ENCODE measurements at regions not wholly inside any gene's neighbourhood (a gene's known extent, or its start where the extent isn't known, plus 50 kb on each side); places are given as distances from the start of the nearest gene placed in this dataset.

DNA sequence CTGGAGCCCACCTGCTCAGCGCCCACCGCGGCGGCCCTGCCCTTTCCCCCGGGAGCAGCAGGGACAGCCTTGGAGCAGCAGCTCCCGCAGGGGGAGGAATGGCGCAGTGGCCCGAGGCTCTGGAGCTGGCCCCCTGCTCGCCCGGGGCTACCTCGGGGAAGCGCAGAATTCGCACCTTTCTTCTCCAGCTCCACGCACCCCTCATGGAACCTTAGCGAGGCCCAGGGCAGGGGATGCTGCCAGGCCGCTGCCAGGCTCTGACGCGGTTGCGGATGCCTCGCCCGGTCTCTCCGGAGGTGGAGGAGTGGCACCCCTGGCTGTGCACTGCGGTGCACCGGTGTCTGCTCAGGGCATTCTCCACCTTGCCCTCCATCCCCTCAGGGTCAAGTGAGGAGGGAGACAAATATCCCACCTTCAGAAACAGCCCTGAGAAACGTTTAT lies 84.9 kb upstream of the MKI67 start:
- Histone ChIP-seq H3K79me2 (ENCODE audit: insufficient read depth, low read length) (no peaks in the 10 kb centered on the region), H4K20me1 (ENCODE audit: insufficient read depth, low read length) (no peaks in the 10 kb centered on the region), H3K9me3 (ENCODE audit: low read length) (no peaks in the 10 kb centered on the region), H3K4me3 (ENCODE audit: low read depth, low read length, poor library complexity, severe bottlenecking) (no peak overlapping the region), H3F3A (ENCODE audit: insufficient read depth, low read length) (no peaks in the 10 kb centered on the region), H3K4me2 (ENCODE audit: low read length) (no peak overlapping the region), H3K9me2 (ENCODE audit: low read depth, low read length) (no peaks in the 10 kb centered on the region), H3K4me1 (ENCODE audit: insufficient read depth, low read length, severe bottlenecking) (no peaks in the 10 kb centered on the region), H3K36me3 (ENCODE audit: insufficient read depth, low read length) (no peaks in the 10 kb centered on the region), H3K27me3 (ENCODE audit: insufficient read depth, low read length) (no peaks in the 10 kb centered on the region), H3K9ac (ENCODE audit: low read length) (no peak overlapping the region), H3K27ac (ENCODE audit: low read depth, low read length, poor library complexity, severe bottlenecking) (no peak overlapping the region), H2AFZ (ENCODE audit: low read length) (no peak overlapping the region)
- TF ChIP-seq, protein P1, sequence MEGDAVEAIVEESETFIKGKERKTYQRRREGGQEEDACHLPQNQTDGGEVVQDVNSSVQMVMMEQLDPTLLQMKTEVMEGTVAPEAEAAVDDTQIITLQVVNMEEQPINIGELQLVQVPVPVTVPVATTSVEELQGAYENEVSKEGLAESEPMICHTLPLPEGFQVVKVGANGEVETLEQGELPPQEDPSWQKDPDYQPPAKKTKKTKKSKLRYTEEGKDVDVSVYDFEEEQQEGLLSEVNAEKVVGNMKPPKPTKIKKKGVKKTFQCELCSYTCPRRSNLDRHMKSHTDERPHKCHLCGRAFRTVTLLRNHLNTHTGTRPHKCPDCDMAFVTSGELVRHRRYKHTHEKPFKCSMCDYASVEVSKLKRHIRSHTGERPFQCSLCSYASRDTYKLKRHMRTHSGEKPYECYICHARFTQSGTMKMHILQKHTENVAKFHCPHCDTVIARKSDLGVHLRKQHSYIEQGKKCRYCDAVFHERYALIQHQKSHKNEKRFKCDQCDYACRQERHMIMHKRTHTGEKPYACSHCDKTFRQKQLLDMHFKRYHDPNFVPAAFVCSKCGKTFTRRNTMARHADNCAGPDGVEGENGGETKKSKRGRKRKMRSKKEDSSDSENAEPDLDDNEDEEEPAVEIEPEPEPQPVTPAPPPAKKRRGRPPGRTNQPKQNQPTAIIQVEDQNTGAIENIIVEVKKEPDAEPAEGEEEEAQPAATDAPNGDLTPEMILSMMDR (IDR thresholded peaks at IDR 0.05; ENCODE audit: low read length), result no peak
- TF ChIP-seq EZH2 (IDR thresholded peaks at IDR 0.05; ENCODE audit: borderline replicate concordance, low read length), result no peak

- H3K4me2 ChIP-seq (ENCODE audit: low read length), result peak overlapping the region; percentile 46
- no peaks in the 10 kb centered on the region for H3K9me2 ChIP-seq (ENCODE audit: low read depth, low read length)
- no peaks in the 10 kb centered on the region for H4K20me1 ChIP-seq (ENCODE audit: insufficient read depth, low read length)
- H3F3A ChIP-seq (ENCODE audit: insufficient read depth, low read length), result no peaks in the 10 kb centered on the region
- H2AFZ ChIP-seq (ENCODE audit: low read length), result no peak overlapping the region
- no peak overlapping the region for H3K9ac ChIP-seq (ENCODE audit: low read length)
- H3K79me2 ChIP-seq (ENCODE audit: insufficient read depth, low read length), result no peaks in the 10 kb centered on the region
- no peaks in the 10 kb centered on the region for H3K4me1 ChIP-seq (ENCODE audit: insufficient read depth, low read length, severe bottlenecking)
- TF ChIP-seq EZH2 (IDR thresholded peaks at IDR 0.05; ENCODE audit: borderline replicate concordance, low read length), result no peak
- TF ChIP-seq, protein P1 (IDR thresholded peaks at IDR 0.05; ENCODE audit: low read length), result peak; percentile 92
- H3K27me3 ChIP-seq (ENCODE audit: insufficient read depth, low read length), result no peaks in the 10 kb centered on the region
- no peaks in the 10 kb centered on the region for H3K36me3 ChIP-seq (ENCODE audit: insufficient read depth, low read length)
- no peaks in the 10 kb centered on the region for H3K9me3 ChIP-seq (ENCODE audit: low read length)
- H3K4me3 ChIP-seq (ENCODE audit: low read depth, low read length, poor library complexity, severe bottlenecking), result no peak overlapping the region
- no peak overlapping the region for H3K27ac ChIP-seq (ENCODE audit: low read depth, low read length, poor library complexity, severe bottlenecking)
These were observed 85.9 kb upstream of the MKI67 start for GRCh38 chr10:128211953-128212727.

DNA sequence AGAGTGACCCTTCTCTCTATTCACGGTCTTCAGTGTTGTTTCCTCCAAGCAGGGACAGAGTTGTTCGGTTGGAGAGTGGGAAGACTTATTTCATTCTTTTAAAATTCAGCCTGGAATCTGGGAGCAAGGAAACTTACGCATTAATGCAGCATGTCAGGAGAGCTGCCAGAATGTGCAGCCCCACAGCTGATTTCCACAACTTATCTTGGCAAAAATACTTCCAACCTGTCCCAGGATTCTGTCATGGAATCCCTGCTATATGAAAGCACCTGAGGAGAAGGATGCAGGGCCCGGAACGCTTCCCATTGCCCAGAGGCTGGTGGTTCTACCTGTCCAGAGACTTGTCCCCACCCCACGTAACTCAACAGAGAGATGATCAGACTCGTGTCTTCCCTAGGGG lies 86.9 kb upstream of the MKI67 start:
- no peak overlapping the region for H3K9ac ChIP-seq (ENCODE audit: low read length)

More for the DNA sequence above, 86.9 kb upstream of the MKI67 start:
- no peak overlapping the region for H3K4me3 ChIP-seq (ENCODE audit: low read depth, low read length, poor library complexity, severe bottlenecking)
- TF ChIP-seq, protein P1 (IDR thresholded peaks at IDR 0.05; ENCODE audit: low read length), result no peak
- TF ChIP-seq EZH2 (IDR thresholded peaks at IDR 0.05; ENCODE audit: borderline replicate concordance, low read length), result no peak
- no peaks in the 10 kb centered on the region for H3K4me1 ChIP-seq (ENCODE audit: insufficient read depth, low read length, severe bottlenecking)
- H3K9me3 ChIP-seq (ENCODE audit: low read length), result no peaks in the 10 kb centered on the region
- no peaks in the 10 kb centered on the region for H3K79me2 ChIP-seq (ENCODE audit: insufficient read depth, low read length)
- no peaks in the 10 kb centered on the region for H3K27me3 ChIP-seq (ENCODE audit: insufficient read depth, low read length)
- H2AFZ ChIP-seq (ENCODE audit: low read length), result no peak overlapping the region
- H3K9me2 ChIP-seq (ENCODE audit: low read depth, low read length), result no peaks in the 10 kb centered on the region
- H3K27ac ChIP-seq (ENCODE audit: low read depth, low read length, poor library complexity, severe bottlenecking), result no peak overlapping the region
- no peaks in the 10 kb centered on the region for H3K36me3 ChIP-seq (ENCODE audit: insufficient read depth, low read length)
- no peaks in the 10 kb centered on the region for H3F3A ChIP-seq (ENCODE audit: insufficient read depth, low read length)
- no peaks in the 10 kb centered on the region for H4K20me1 ChIP-seq (ENCODE audit: insufficient read depth, low read length)
- H3K4me2 ChIP-seq (ENCODE audit: low read length), result no peak overlapping the region
